ENCODE measurements at regions not wholly inside any gene's neighbourhood (a gene's known extent, or its start where the extent isn't known, plus 50 kb on each side); places are given as distances from the start of the nearest gene placed in this dataset.

DNA sequence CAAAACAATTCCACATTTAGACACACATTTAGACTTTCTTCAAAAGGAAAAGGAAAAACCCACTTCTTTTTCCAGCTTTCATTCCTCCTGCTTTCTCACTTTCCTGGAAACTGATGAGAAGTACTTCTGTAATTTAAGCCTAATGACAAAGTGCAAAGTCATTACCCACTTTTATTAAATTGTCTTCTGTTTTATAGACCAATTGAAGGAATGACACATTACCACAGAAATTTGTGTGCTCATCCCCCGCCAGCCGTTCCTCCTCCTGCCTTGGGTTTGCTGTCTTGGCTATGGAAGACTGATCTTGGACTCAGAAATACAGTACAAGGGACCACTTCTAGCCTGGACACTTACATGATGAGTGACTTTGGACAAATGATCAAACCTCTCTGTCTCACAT is 717.8 kb downstream of the SORCS3 start:
- Histone ChIP-seq H3K36me3 (ENCODE audit: control insufficient read depth, insufficient read depth, low read length) (no peaks in the 10 kb centered on the region), H3K9me3 (no peaks in the 10 kb centered on the region), H3K4me3 (ENCODE audit: low read depth, low read length) (no peak overlapping the region), H3K27me3 (replicated peaks; ENCODE audit: control insufficient read depth, insufficient read depth, low read length) (no peaks in the 10 kb centered on the region), H3K4me1 (no peaks in the 10 kb centered on the region)
- H3K27ac Mint-ChIP-seq (ENCODE audit: unreplicated experiment) = no peak overlapping the region
- no peaks in the 10 kb centered on the region for H3K9me3 Mint-ChIP-seq (ENCODE audit: unreplicated experiment)
- no TSS peak for BruUV-seq (replicated peaks)
- no peaks in the 10 kb centered on the region for H3K27me3 Mint-ChIP-seq (ENCODE audit: insufficient read depth, unreplicated experiment)
- H3K4me3 Mint-ChIP-seq (ENCODE audit: unreplicated experiment) = no peak overlapping the region
- intact Hi-C loops (cut with micrococcal nuclease; ENCODE audit: unreplicated experiment) = loop anchor here (10.0 kb wide), 1 partner anchor 294 kb away; no protein-coding TSS in a partner anchor
- POLR2A ChIA-PET = no interaction called here
- CTCF ChIA-PET = no interaction called here
- H3K36me3 Mint-ChIP-seq (ENCODE audit: insufficient read depth, unreplicated experiment) = no peaks in the 10 kb centered on the region
- TF ChIP-seq, protein P1, sequence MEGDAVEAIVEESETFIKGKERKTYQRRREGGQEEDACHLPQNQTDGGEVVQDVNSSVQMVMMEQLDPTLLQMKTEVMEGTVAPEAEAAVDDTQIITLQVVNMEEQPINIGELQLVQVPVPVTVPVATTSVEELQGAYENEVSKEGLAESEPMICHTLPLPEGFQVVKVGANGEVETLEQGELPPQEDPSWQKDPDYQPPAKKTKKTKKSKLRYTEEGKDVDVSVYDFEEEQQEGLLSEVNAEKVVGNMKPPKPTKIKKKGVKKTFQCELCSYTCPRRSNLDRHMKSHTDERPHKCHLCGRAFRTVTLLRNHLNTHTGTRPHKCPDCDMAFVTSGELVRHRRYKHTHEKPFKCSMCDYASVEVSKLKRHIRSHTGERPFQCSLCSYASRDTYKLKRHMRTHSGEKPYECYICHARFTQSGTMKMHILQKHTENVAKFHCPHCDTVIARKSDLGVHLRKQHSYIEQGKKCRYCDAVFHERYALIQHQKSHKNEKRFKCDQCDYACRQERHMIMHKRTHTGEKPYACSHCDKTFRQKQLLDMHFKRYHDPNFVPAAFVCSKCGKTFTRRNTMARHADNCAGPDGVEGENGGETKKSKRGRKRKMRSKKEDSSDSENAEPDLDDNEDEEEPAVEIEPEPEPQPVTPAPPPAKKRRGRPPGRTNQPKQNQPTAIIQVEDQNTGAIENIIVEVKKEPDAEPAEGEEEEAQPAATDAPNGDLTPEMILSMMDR (IDR thresholded peaks at IDR 0.05; ENCODE audit: insufficient read depth in 1 of 2, low read depth in 1 of 2, low read length in 1 of 2, severe bottlenecking in 1 of 2, unreplicated experiment in 1 of 2) = no peak
- H3K4me1 Mint-ChIP-seq (ENCODE audit: low read depth, unreplicated experiment) = no peaks in the 10 kb centered on the region
- no peak for DNase-seq

DNA sequence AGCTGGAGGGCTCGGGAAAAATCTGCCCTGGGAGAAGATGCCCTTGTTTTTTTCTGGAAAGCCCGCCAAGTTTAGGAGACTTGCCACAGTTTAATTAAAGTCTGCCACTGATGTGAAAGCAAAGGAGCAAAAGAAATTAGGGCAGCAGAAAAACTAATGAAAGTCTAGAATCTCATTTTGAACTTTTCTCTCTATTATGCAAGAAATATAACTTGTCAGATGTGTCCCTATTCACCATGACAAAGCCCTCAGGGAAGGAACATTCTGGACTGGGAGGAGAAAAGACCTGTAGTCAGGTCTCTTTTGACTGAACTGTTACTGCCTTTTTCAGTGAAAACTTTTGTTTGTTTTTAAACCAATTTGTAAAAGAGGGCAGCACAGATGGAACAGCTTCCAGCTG is 715.5 kb downstream of the SORCS3 start:
- no peak overlapping the region for H3K27ac Mint-ChIP-seq (ENCODE audit: unreplicated experiment)
- no peak overlapping the region for H3K4me3 Mint-ChIP-seq (ENCODE audit: unreplicated experiment)
- ChIA-PET POLR2A (no interaction called here), CTCF (no interaction called here)
- Histone ChIP-seq H3K27me3 (replicated peaks; ENCODE audit: control insufficient read depth, insufficient read depth, low read length) (no peaks in the 10 kb centered on the region), H3K36me3 (ENCODE audit: control insufficient read depth, insufficient read depth, low read length) (no peaks in the 10 kb centered on the region), H3K4me3 (ENCODE audit: low read depth, low read length) (no peak overlapping the region), H3K4me1 (no peaks in the 10 kb centered on the region), H3K9me3 (no peaks in the 10 kb centered on the region)
- H3K36me3 Mint-ChIP-seq (ENCODE audit: insufficient read depth, unreplicated experiment) = no peaks in the 10 kb centered on the region
- H3K4me1 Mint-ChIP-seq (ENCODE audit: low read depth, unreplicated experiment) = no peaks in the 10 kb centered on the region
- intact Hi-C loops (cut with micrococcal nuclease; ENCODE audit: unreplicated experiment) = loop anchor here (10.0 kb wide), 1 partner anchor 292 kb away; no protein-coding TSS in a partner anchor
- TF ChIP-seq, protein P1 (IDR thresholded peaks at IDR 0.05; ENCODE audit: insufficient read depth in 1 of 2, low read depth in 1 of 2, low read length in 1 of 2, severe bottlenecking in 1 of 2, unreplicated experiment in 1 of 2) = no peak
- no peak for DNase-seq
- no peaks in the 10 kb centered on the region for H3K27me3 Mint-ChIP-seq (ENCODE audit: insufficient read depth, unreplicated experiment)
- H3K9me3 Mint-ChIP-seq (ENCODE audit: unreplicated experiment) = no peaks in the 10 kb centered on the region
- no TSS peak for BruUV-seq (replicated peaks)

DNA sequence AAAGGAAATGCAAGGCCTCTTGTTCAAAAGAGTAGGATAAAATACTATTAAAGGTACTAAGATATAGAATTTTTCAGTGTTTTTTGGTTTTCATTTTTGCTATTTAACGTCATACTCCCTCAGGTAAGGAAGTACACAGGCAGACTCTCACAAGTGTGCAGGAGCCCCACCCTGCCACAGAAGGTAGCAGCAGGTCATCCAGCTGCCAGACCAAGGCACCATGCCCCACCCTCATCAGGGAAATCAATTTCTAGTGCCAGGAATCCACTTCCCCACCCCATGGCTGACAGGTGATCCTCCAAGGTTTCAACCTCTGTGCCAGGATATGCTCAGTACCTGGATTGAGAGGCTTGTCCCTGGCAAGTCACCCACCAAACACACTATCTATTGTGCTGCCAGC is 712.9 kb downstream of the SORCS3 start:
- Mint-ChIP-seq H3K4me1 (ENCODE audit: low read depth, unreplicated experiment) (no peaks in the 10 kb centered on the region), H3K9me3 (ENCODE audit: unreplicated experiment) (no peaks in the 10 kb centered on the region), H3K36me3 (ENCODE audit: insufficient read depth, unreplicated experiment) (no peaks in the 10 kb centered on the region), H3K4me3 (ENCODE audit: unreplicated experiment) (no peak overlapping the region), H3K27me3 (ENCODE audit: insufficient read depth, unreplicated experiment) (no peaks in the 10 kb centered on the region), H3K27ac (ENCODE audit: unreplicated experiment) (no peak overlapping the region)
- POLR2A ChIA-PET = no interaction called here
- Histone ChIP-seq H3K4me3 (ENCODE audit: low read depth, low read length) (no peak overlapping the region), H3K27me3 (replicated peaks; ENCODE audit: control insufficient read depth, insufficient read depth, low read length) (no peaks in the 10 kb centered on the region), H3K4me1 (no peaks in the 10 kb centered on the region), H3K9me3 (no peaks in the 10 kb centered on the region), H3K36me3 (ENCODE audit: control insufficient read depth, insufficient read depth, low read length) (no peaks in the 10 kb centered on the region)
- DNase-seq = no peak
- no TSS peak for BruUV-seq (replicated peaks)
- intact Hi-C loops (cut with micrococcal nuclease; ENCODE audit: unreplicated experiment) = loop anchor here (10.0 kb wide), 1 partner anchor 289 kb away; no protein-coding TSS in a partner anchor
- CTCF ChIA-PET = no interaction called here
- TF ChIP-seq, protein P1 (IDR thresholded peaks at IDR 0.05; ENCODE audit: insufficient read depth in 1 of 2, low read depth in 1 of 2, low read length in 1 of 2, severe bottlenecking in 1 of 2, unreplicated experiment in 1 of 2) = no peak

Data from Caco-2 (cell line).